ENCODE measurements at regions not wholly inside any gene's neighbourhood (a gene's known extent, or its start where the extent isn't known, plus 50 kb on each side); places are given as distances from the start of the nearest gene placed in this dataset.

DNA sequence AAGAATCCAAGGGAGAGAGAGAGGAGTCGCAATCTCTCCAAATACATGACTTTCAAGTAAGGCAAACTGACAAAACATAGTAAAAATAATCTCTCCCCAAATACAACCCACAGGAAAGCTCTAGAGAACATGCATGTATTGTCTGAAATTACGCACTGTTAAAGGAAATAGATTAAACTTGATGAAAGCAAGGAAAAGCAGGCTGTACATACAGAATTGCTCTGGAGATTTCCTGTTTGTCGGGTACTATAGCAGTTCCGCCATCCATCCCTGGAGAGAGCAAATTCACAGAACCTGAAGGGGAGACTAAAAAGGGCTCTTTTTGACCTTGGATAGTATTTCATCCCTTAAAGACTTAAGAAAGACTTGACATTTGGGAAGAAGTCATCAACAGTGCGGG lies 170.2 kb upstream of the BET1 start:
- intact Hi-C loops (cut with micrococcal nuclease), result no loop called here
- no peak for DNase-seq
- no peak for ATAC-seq (ENCODE audit: low read depth)
- Mint-ChIP-seq H3K4me3 (no peak overlapping the region), H3K9me3 (no peaks in the 10 kb centered on the region), H3K36me3 (ENCODE audit: low read depth) (no peaks in the 10 kb centered on the region), H3K27ac (no peak overlapping the region), H3K27me3 (no peaks in the 10 kb centered on the region), H3K4me1 (peaks cover 27% of the 10 kb centered on the region)
- no peak for TF ChIP-seq CTCF (IDR thresholded peaks at IDR 0.05)
- POLR2A ChIA-PET, result no interaction called here
- CTCF ChIA-PET, result no interaction called here

GRCh38 chr7:94174956-94175355 lies 170.8 kb upstream of the BET1 start:
- intact Hi-C loops (cut with micrococcal nuclease), result no loop called here
- Mint-ChIP-seq H3K36me3 (ENCODE audit: low read depth) (no peaks in the 10 kb centered on the region), H3K4me1 (peaks cover 27% of the 10 kb centered on the region), H3K9me3 (no peaks in the 10 kb centered on the region), H3K27me3 (no peaks in the 10 kb centered on the region), H3K27ac (no peak overlapping the region), H3K4me3 (no peak overlapping the region)
- CTCF ChIA-PET, result no interaction called here
- DNase-seq, result no peak
- POLR2A ChIA-PET, result no interaction called here
- ATAC-seq (ENCODE audit: low read depth), result no peak
- no peak for TF ChIP-seq CTCF (IDR thresholded peaks at IDR 0.05)

GRCh38 chr7:94176694-94177200 lies 172.6 kb upstream of the BET1 start:
- ATAC-seq (ENCODE audit: low read depth) (no peak), DNase-seq (no peak)
- Mint-ChIP-seq H3K9me3 (no peaks in the 10 kb centered on the region), H3K27ac (no peak overlapping the region), H3K36me3 (ENCODE audit: low read depth) (no peaks in the 10 kb centered on the region), H3K4me3 (no peak overlapping the region), H3K27me3 (no peaks in the 10 kb centered on the region), H3K4me1 (peaks cover 18% of the 10 kb centered on the region)
- POLR2A ChIA-PET, result no interaction called here
- TF ChIP-seq CTCF (IDR thresholded peaks at IDR 0.05), result no peak
- CTCF ChIA-PET, result no interaction called here
- intact Hi-C loops (cut with micrococcal nuclease), result loop anchor here (2.0 kb wide), 1 partner anchor 16 kb away; no protein-coding TSS in a partner anchor

DNA sequence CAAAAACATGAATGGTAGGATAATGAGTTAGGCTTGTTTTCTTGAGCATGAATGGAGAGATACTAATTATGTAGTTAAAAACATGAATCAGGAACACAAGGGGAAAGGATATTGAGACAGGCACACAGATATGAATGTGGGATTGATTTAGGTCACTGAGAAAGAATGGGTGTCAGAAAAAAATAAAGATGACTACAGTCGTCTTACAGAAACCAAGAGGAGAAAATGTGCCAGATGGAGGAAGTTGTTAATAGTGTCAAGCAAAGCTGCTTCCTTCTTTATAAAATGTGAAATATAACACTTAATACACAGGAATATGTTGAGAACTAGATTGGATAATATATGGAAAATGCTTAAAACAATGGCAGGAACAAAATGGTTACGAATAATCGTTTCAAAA lies 173.3 kb upstream of the BET1 start:
- Mint-ChIP-seq H3K27ac (no peak overlapping the region), H3K36me3 (ENCODE audit: low read depth) (no peaks in the 10 kb centered on the region), H3K4me1 (peaks cover 18% of the 10 kb centered on the region), H3K9me3 (no peaks in the 10 kb centered on the region), H3K27me3 (no peaks in the 10 kb centered on the region), H3K4me3 (no peak overlapping the region)
- TF ChIP-seq CTCF (IDR thresholded peaks at IDR 0.05), result no peak
- POLR2A ChIA-PET, result no interaction called here
- no peak for DNase-seq
- CTCF ChIA-PET, result no interaction called here
- no peak for ATAC-seq (ENCODE audit: low read depth)
- intact Hi-C loops (cut with micrococcal nuclease), result loop anchor here (2.0 kb wide), 1 partner anchor 17 kb away; no protein-coding TSS in a partner anchor

DNA sequence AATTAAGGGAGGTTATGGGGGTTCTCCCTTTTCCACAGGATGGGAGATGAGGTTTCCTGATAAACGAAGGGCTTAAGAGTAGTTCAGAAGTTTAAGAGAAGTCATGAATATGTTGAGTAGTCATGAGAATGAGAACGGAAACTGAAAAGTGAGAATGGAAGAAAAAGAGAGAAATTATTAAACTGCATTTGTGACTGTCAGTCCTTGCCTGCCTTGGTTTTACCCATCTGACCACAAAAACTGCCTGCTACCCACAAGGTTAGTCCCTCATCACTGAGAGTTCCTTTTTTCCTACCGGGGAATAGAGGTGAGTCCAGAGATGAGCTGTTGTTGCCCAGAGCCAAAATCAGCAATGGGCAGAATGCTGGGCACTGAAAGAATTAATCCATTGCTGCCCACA lies 174.1 kb upstream of the BET1 start:
- no peak for TF ChIP-seq CTCF (IDR thresholded peaks at IDR 0.05)
- intact Hi-C loops (cut with micrococcal nuclease), result no loop called here
- DNase-seq, result no peak
- H3K4me1 Mint-ChIP-seq, result peaks cover 20% of the 10 kb centered on the region
- no peaks in the 10 kb centered on the region for H3K9me3 Mint-ChIP-seq
- H3K27me3 Mint-ChIP-seq, result no peaks in the 10 kb centered on the region
- H3K36me3 Mint-ChIP-seq (ENCODE audit: low read depth), result no peaks in the 10 kb centered on the region
- H3K4me3 Mint-ChIP-seq, result peak overlapping the region; percentile 5
- peak overlapping the region; percentile 1 for H3K27ac Mint-ChIP-seq
- CTCF ChIA-PET, result no interaction called here
- POLR2A ChIA-PET, result no interaction called here
- no peak for ATAC-seq (ENCODE audit: low read depth)
